SK-N-MC (cell line): ENCODE measurements at regions not wholly inside any gene's neighbourhood (a gene's known extent, or its start where the extent isn't known, plus 50 kb on each side); places are given as distances from the start of the nearest gene placed in this dataset.

ENCODE experiments used
- EZH2 ChIP-seq: fragments of 200-600 bp; sonication (generic); IDR thresholded peaks from one replicate; pipeline ENCODE4 v1.6.1; 2017; ENCODE audit warnings: antibody characterized with exemption
- FOXP2 ChIP-seq: optimal IDR thresholded peaks from 2 replicates; pipeline ENCODE3; 2011; ENCODE audit warnings: mild to moderate bottlenecking, moderate library complexity; ENCODE audit not compliant: insufficient read depth; ENCODE audit errors: extremely low read length, control extremely low read depth
- POLR2AphosphoS5 ChIP-seq: IDR thresholded peaks from 2 replicates; pipeline ENCODE4 v1.6.1; 2012; ENCODE audit warnings: mild to moderate bottlenecking, low read depth, low read length, borderline replicate concordance

- TF ChIP-seq EZH2 (no peak), POLR2AphosphoS5 (no peak), FOXP2 (no peak)
Measured at GRCh38 chr17:68175416-68175815, 72.4 kb upstream of the AMZ2 start.
